Right ventricle myocardium inferior (tissue), 1 donor: ENCODE measurements at regions not wholly inside any gene's neighbourhood (a gene's known extent, or its start where the extent isn't known, plus 50 kb on each side); places are given as distances from the start of the nearest gene placed in this dataset.

ENCODE experiments used
- ATAC-seq: fragments of 200-7000 bp; cut with Tn5 transposase; one replicate; pipeline ENCODE4 v1.9.1; 2020; ENCODE audit warnings: mild to moderate bottlenecking, moderate library complexity
- DNase-seq: peaks from one replicate; pipeline ENCODE4 v3.0.0; 2021; ENCODE audit errors: missing footprints
- intact Hi-C: fragments of 100-400 bp; cut with DNase I; formaldehyde crosslinking; loops from one replicate; pipeline ENCODE4 v1.11.0; 2022
- donor health status: DM: no; HTN: yes; CAD: no; lungs with severe emphysema.

GRCh38 chr13:90428522-90429210, 918.8 kb upstream of the MIR17HG start:
- DNase-seq (no peak), ATAC-seq (peak; percentile 28)
- intact Hi-C loops: loop anchor here (10.0 kb wide), 1 partner anchor 436 kb away; no protein-coding TSS in a partner anchor

GRCh38 chr13:90430127-90430526, 917.4 kb upstream of the MIR17HG start:
- DNase-seq: no peak
- ATAC-seq: no peak
- intact Hi-C loops: no loop called here

GRCh38 chr13:90436697-90437096, 910.8 kb upstream of the MIR17HG start:
- ATAC-seq (no peak), DNase-seq (no peak)
- intact Hi-C loops: no loop called here

- intact Hi-C loops: no loop called here
- no peak for ATAC-seq
Observed at GRCh38 chr13:90438576-90438975, 908.9 kb upstream of the MIR17HG start.

GRCh38 chr13:90443268-90443667, 904.2 kb upstream of the MIR17HG start:
- intact Hi-C loops: no loop called here
- DNase-seq (no peak), ATAC-seq (no peak)

More at GRCh38 chr13:90438576-90438975, 908.9 kb upstream of the MIR17HG start:
- DNase-seq: no peak

GRCh38 chr13:90444232-90444631, 903.3 kb upstream of the MIR17HG start:
- intact Hi-C loops: no loop called here
- ATAC-seq: no peak

GRCh38 chr13:90445179-90445578, 902.3 kb upstream of the MIR17HG start:
- intact Hi-C loops: no loop called here
- DNase-seq (no peak), ATAC-seq (peak; percentile 34)

More at GRCh38 chr13:90444232-90444631, 903.3 kb upstream of the MIR17HG start:
- no peak for DNase-seq

GRCh38 chr13:90447034-90447733, 900.3 kb upstream of the MIR17HG start:
- no peak for ATAC-seq
- DNase-seq: no peak
- intact Hi-C loops: no loop called here

GRCh38 chr13:90447734-90448101, 899.8 kb upstream of the MIR17HG start:
- intact Hi-C loops: no loop called here

GRCh38 chr13:90448466-90449037, 898.9 kb upstream of the MIR17HG start:
- DNase-seq: no peak
- intact Hi-C loops: no loop called here
- ATAC-seq: no peak

More at GRCh38 chr13:90447734-90448101, 899.8 kb upstream of the MIR17HG start:
- DNase-seq: no peak
- no peak for ATAC-seq

- DNase-seq: no peak
- intact Hi-C loops: no loop called here
- no peak for ATAC-seq
Observed at GRCh38 chr13:90453342-90453741, 894.1 kb upstream of the MIR17HG start.

GRCh38 chr13:90454002-90454636, 893.4 kb upstream of the MIR17HG start:
- ATAC-seq: no peak

GRCh38 chr13:90455067-90455466, 892.4 kb upstream of the MIR17HG start:
- DNase-seq (no peak), ATAC-seq (no peak)
- intact Hi-C loops: no loop called here

More at GRCh38 chr13:90454002-90454636, 893.4 kb upstream of the MIR17HG start:
- no peak for DNase-seq
- intact Hi-C loops: no loop called here

GRCh38 chr13:90455823-90456222, 891.7 kb upstream of the MIR17HG start:
- intact Hi-C loops: no loop called here
- ATAC-seq (no peak), DNase-seq (no peak)

- no peak for ATAC-seq
- intact Hi-C loops: no loop called here
- DNase-seq: no peak
Observed at GRCh38 chr13:90461398-90461797, 886.1 kb upstream of the MIR17HG start.

- ATAC-seq: no peak
- intact Hi-C loops: no loop called here
- no peak for DNase-seq
Observed at GRCh38 chr13:90477216-90477615, 870.3 kb upstream of the MIR17HG start.

- no peak for ATAC-seq
- intact Hi-C loops: no loop called here
- DNase-seq: no peak
Observed at GRCh38 chr13:90483906-90484305, 863.6 kb upstream of the MIR17HG start.

GRCh38 chr13:90485436-90485835, 862.1 kb upstream of the MIR17HG start:
- DNase-seq (no peak), ATAC-seq (peak; percentile 20)
- intact Hi-C loops: no loop called here

- ATAC-seq (no peak), DNase-seq (no peak)
- intact Hi-C loops: no loop called here
Observed at GRCh38 chr13:90492872-90493271, 854.6 kb upstream of the MIR17HG start.

- intact Hi-C loops: no loop called here
- no peak for ATAC-seq
- DNase-seq: no peak
Observed at GRCh38 chr13:90493667-90494066, 853.8 kb upstream of the MIR17HG start.
